Medulla oblongata (tissue), 1 donor: ENCODE measurements at regions not wholly inside any gene's neighbourhood (a gene's known extent, or its start where the extent isn't known, plus 50 kb on each side); places are given as distances from the start of the nearest gene placed in this dataset.

Source experiments
- DNase-seq: peaks from one replicate; pipeline ENCODE4 v3.0.0-alpha.2; 2015; ENCODE audit errors: extremely low spot score

GRCh38 chr14:26204366-26204727, 393.5 kb downstream of the NOVA1 start:
- DNase-seq = no peak

GRCh38 chr14:26200687-26201086, 397.1 kb downstream of the NOVA1 start:
- no peak for DNase-seq

- DNase-seq = no peak
Observed at GRCh38 chr14:26199590-26200370, 398.1 kb downstream of the NOVA1 start.

- no peak for DNase-seq
Observed at GRCh38 chr14:26199096-26199495, 398.7 kb downstream of the NOVA1 start.

- no peak for DNase-seq
Observed at GRCh38 chr14:26194816-26195215, 403.0 kb downstream of the NOVA1 start.

- no peak for DNase-seq
Observed at GRCh38 chr14:26191671-26192070, 406.2 kb downstream of the NOVA1 start.

- DNase-seq = no peak
Observed at GRCh38 chr14:26191123-26191522, 406.7 kb downstream of the NOVA1 start.

- DNase-seq = no peak
Observed at GRCh38 chr14:26190646-26191045, 407.2 kb downstream of the NOVA1 start.

GRCh38 chr14:26187996-26188620, 409.7 kb downstream of the NOVA1 start:
- no peak for DNase-seq

- peak; percentile 43 for DNase-seq
Observed at GRCh38 chr14:26180221-26180620, 417.6 kb downstream of the NOVA1 start.

- DNase-seq = peak; percentile 20
Observed at GRCh38 chr14:26175658-26176057, 422.2 kb downstream of the NOVA1 start.

- no peak for DNase-seq
Observed at GRCh38 chr14:26174395-26174794, 423.4 kb downstream of the NOVA1 start.

- no peak for DNase-seq
Observed at GRCh38 chr14:26173581-26174110, 424.2 kb downstream of the NOVA1 start.

GRCh38 chr14:26172396-26172795, 425.4 kb downstream of the NOVA1 start:
- no peak for DNase-seq

GRCh38 chr14:26170885-26171284, 426.9 kb downstream of the NOVA1 start:
- no peak for DNase-seq

- DNase-seq = peak; percentile 50
Observed at GRCh38 chr14:26163761-26164160, 434.1 kb downstream of the NOVA1 start.

GRCh38 chr14:26157517-26157916, 440.3 kb downstream of the NOVA1 start:
- no peak for DNase-seq

GRCh38 chr14:26143057-26143456, 454.8 kb downstream of the NOVA1 start:
- DNase-seq = no peak

GRCh38 chr14:26138764-26139445, 458.9 kb downstream of the NOVA1 start:
- no peak for DNase-seq

GRCh38 chr14:26137161-26137560, 460.7 kb downstream of the NOVA1 start:
- DNase-seq = no peak

- no peak for DNase-seq
Observed at GRCh38 chr14:26132061-26132645, 465.7 kb downstream of the NOVA1 start.

- no peak for DNase-seq
Observed at GRCh38 chr14:26130690-26131089, 467.1 kb downstream of the NOVA1 start.
